HG02852 (cell line): ENCODE measurements at regions not wholly inside any gene's neighbourhood (a gene's known extent, or its start where the extent isn't known, plus 50 kb on each side); places are given as distances from the start of the nearest gene placed in this dataset.
A peak's percentile ranks its signal among the peaks of the same experiment; 100 is the strongest.
"Not testable (repeated sequence)": the region's sequence is repeated elsewhere in the genome, so short reads cannot be mapped to it uniquely, and the experiment has no call there.

Experiments used
- ATAC-seq: cut with Tn5 transposase; IDR thresholded peaks from one replicate; pipeline ENCODE4 v1.9.1; 2021; ENCODE audit warnings: mild to moderate bottlenecking, moderate library complexity; ENCODE audit not compliant: unreplicated experiment

GRCh38 chr12:54799966-54800365 is 54.4 kb upstream of the MUCL1 start:
- ATAC-seq, result not testable (repeated sequence)

GRCh38 chr12:54798651-54799050 is 55.7 kb upstream of the MUCL1 start:
- no peak for ATAC-seq

- ATAC-seq, result no peak
These were observed 57.3 kb upstream of the MUCL1 start for GRCh38 chr12:54796991-54797390.

- ATAC-seq, result no peak
These were observed 58.7 kb upstream of the MUCL1 start for GRCh38 chr12:54795644-54796043.

- ATAC-seq, result no peak
These were observed 68.2 kb upstream of the MUCL1 start for GRCh38 chr12:54786081-54786480.

GRCh38 chr12:54784115-54784514 is 70.2 kb upstream of the MUCL1 start:
- no peak for ATAC-seq

GRCh38 chr12:54777031-54777430 is 77.3 kb upstream of the MUCL1 start:
- not testable (repeated sequence) for ATAC-seq

GRCh38 chr12:54773593-54773992 is 80.7 kb upstream of the MUCL1 start:
- no peak for ATAC-seq

- ATAC-seq, result no peak
These were observed 88.7 kb upstream of the MUCL1 start for GRCh38 chr12:54765652-54766051.

GRCh38 chr12:54762390-54762789 is 91.9 kb upstream of the MUCL1 start:
- ATAC-seq, result no peak

- no peak for ATAC-seq
These were observed 94.6 kb upstream of the MUCL1 start for GRCh38 chr12:54759751-54760150.

GRCh38 chr12:54751493-54751892 is 102.8 kb upstream of the MUCL1 start:
- no peak for ATAC-seq

GRCh38 chr12:54749191-54749818 is 101.1 kb upstream of the DCD start:
- no peak for ATAC-seq

GRCh38 chr12:54744590-54744989 is 96.4 kb upstream of the DCD start:
- ATAC-seq, result no peak

GRCh38 chr12:54740882-54741281 is 92.7 kb upstream of the DCD start:
- ATAC-seq, result no peak

GRCh38 chr12:54736549-54736948 is 88.4 kb upstream of the DCD start:
- no peak for ATAC-seq

GRCh38 chr12:54734196-54734950 is 86.2 kb upstream of the DCD start:
- ATAC-seq, result no peak

- ATAC-seq, result no peak
These were observed 77.2 kb upstream of the DCD start for GRCh38 chr12:54725233-54725843.

GRCh38 chr12:54723379-54724256 is 75.5 kb upstream of the DCD start:
- peak; percentile 55 for ATAC-seq

- ATAC-seq, result no peak
These were observed 73.1 kb upstream of the DCD start for GRCh38 chr12:54721312-54721711.

GRCh38 chr12:54719691-54720090 is 71.5 kb upstream of the DCD start:
- ATAC-seq, result no peak
